ENCODE measurements at regions not wholly inside any gene's neighbourhood (a gene's known extent, or its start where the extent isn't known, plus 50 kb on each side); places are given as distances from the start of the nearest gene placed in this dataset.

GRCh38 chr11:106187860-106188456 lies 110.5 kb downstream of the AASDHPPT start:
- TF ChIP-seq, protein P1, sequence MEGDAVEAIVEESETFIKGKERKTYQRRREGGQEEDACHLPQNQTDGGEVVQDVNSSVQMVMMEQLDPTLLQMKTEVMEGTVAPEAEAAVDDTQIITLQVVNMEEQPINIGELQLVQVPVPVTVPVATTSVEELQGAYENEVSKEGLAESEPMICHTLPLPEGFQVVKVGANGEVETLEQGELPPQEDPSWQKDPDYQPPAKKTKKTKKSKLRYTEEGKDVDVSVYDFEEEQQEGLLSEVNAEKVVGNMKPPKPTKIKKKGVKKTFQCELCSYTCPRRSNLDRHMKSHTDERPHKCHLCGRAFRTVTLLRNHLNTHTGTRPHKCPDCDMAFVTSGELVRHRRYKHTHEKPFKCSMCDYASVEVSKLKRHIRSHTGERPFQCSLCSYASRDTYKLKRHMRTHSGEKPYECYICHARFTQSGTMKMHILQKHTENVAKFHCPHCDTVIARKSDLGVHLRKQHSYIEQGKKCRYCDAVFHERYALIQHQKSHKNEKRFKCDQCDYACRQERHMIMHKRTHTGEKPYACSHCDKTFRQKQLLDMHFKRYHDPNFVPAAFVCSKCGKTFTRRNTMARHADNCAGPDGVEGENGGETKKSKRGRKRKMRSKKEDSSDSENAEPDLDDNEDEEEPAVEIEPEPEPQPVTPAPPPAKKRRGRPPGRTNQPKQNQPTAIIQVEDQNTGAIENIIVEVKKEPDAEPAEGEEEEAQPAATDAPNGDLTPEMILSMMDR (IDR thresholded peaks at IDR 0.05; ENCODE audit: low read depth, low read length, missing input control) = no peak
- no peak for TF ChIP-seq JUND (IDR thresholded peaks at IDR 0.05)
- no peak for TF ChIP-seq FOXA2 (IDR thresholded peaks at IDR 0.05)
- no peak for TF ChIP-seq YY1 (IDR thresholded peaks at IDR 0.05)
- no peak for TF ChIP-seq SP1 (IDR thresholded peaks at IDR 0.05)
- TF ChIP-seq, protein P2, sequence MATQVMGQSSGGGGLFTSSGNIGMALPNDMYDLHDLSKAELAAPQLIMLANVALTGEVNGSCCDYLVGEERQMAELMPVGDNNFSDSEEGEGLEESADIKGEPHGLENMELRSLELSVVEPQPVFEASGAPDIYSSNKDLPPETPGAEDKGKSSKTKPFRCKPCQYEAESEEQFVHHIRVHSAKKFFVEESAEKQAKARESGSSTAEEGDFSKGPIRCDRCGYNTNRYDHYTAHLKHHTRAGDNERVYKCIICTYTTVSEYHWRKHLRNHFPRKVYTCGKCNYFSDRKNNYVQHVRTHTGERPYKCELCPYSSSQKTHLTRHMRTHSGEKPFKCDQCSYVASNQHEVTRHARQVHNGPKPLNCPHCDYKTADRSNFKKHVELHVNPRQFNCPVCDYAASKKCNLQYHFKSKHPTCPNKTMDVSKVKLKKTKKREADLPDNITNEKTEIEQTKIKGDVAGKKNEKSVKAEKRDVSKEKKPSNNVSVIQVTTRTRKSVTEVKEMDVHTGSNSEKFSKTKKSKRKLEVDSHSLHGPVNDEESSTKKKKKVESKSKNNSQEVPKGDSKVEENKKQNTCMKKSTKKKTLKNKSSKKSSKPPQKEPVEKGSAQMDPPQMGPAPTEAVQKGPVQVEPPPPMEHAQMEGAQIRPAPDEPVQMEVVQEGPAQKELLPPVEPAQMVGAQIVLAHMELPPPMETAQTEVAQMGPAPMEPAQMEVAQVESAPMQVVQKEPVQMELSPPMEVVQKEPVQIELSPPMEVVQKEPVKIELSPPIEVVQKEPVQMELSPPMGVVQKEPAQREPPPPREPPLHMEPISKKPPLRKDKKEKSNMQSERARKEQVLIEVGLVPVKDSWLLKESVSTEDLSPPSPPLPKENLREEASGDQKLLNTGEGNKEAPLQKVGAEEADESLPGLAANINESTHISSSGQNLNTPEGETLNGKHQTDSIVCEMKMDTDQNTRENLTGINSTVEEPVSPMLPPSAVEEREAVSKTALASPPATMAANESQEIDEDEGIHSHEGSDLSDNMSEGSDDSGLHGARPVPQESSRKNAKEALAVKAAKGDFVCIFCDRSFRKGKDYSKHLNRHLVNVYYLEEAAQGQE (IDR thresholded peaks at IDR 0.05) = no peak
- no peak for TF ChIP-seq RAD21 (IDR thresholded peaks at IDR 0.05)
- TF ChIP-seq MAX (IDR thresholded peaks at IDR 0.05) = no peak
- TF ChIP-seq, protein P3, sequence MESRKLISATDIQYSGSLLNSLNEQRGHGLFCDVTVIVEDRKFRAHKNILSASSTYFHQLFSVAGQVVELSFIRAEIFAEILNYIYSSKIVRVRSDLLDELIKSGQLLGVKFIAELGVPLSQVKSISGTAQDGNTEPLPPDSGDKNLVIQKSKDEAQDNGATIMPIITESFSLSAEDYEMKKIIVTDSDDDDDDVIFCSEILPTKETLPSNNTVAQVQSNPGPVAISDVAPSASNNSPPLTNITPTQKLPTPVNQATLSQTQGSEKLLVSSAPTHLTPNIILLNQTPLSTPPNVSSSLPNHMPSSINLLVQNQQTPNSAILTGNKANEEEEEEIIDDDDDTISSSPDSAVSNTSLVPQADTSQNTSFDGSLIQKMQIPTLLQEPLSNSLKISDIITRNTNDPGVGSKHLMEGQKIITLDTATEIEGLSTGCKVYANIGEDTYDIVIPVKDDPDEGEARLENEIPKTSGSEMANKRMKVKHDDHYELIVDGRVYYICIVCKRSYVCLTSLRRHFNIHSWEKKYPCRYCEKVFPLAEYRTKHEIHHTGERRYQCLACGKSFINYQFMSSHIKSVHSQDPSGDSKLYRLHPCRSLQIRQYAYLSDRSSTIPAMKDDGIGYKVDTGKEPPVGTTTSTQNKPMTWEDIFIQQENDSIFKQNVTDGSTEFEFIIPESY (IDR thresholded peaks at IDR 0.05) = no peak
- TF ChIP-seq FOXA1 (IDR thresholded peaks at IDR 0.05) = no peak
- no peak for TF ChIP-seq HNF4A (conservative IDR thresholded peaks at IDR 0.05)
- TF ChIP-seq EGR1 (IDR thresholded peaks at IDR 0.05; ENCODE audit: low read depth in 2 of 2) = no peak
- TF ChIP-seq TAF1 (conservative IDR thresholded peaks at IDR 0.05) = no peak
